ENCODE measurements at regions not wholly inside any gene's neighbourhood (a gene's known extent, or its start where the extent isn't known, plus 50 kb on each side); places are given as distances from the start of the nearest gene placed in this dataset.

DNA sequence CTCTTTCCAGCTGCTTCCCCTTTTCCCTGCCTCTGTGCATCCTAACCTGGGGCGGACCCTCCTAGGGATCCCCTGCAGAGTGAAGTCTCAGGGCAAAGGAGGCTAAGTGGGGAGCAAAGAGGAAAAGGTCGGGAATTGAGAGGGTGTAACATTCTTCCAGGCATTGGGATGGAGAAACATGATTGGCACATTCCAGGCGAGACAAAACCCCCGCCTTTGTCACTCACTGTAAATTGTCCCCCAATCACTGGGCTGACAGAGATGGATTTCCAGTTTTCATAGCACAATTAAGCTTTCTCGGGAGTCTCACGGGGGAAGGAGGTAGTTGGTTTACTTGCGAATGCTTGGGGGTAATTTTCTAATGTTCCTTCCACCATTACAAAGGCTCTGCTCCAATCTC is 74.9 kb downstream of the MIAT start:
- DNase-seq = no peak

DNA sequence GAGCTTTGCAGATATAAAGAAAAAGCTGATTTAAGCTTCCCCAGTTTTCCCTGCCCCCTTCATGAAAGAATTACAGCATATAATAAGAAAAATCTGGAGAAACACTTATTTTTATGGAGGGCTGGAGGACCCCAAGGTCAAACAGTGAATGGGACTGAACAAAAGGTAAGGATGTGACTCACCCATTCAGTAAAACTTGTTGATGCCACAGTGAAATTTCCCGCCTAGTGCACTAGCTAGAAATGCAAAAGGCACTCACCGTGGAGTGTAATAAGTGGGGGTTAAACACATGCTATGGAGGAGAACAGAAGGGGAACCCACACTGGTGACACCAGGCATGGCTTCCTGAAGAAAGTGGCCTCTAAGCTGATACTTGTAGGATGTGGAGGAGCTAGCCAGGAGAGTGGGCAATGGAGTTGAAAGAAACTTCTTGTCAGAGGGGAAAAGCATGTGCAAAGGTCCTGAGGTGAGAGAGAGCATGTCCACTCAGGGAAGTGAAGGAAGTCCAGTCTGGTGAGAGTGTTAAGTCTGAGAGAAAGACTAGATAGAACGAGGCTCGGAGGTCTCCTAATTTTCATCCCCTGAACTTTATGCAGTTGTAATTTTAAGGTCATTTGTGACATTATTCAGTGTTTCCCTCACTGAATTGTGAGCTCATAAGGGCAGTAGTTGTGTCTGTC is 77.1 kb downstream of the MIAT start:
- DNase-seq = no peak

DNA sequence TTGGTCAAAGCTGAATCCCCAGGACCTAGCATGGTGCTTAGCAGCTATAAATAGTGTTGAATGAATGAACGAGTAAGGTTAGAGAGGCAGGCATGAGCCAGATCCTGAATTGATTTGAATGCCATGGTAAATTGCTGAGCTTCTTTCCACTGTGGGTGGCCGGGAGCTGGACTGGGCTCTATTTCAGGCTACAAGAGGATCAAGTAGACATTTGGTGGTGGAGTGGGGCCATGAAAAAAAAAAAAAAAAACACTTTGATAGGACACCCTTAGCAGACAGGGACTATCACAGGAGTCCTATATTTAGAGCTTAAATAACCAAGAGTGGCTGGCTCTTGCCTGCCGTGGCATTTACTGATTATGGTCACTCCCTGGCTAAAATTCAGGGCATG is 77.6 kb downstream of the MIAT start:
- no peak for DNase-seq

DNA sequence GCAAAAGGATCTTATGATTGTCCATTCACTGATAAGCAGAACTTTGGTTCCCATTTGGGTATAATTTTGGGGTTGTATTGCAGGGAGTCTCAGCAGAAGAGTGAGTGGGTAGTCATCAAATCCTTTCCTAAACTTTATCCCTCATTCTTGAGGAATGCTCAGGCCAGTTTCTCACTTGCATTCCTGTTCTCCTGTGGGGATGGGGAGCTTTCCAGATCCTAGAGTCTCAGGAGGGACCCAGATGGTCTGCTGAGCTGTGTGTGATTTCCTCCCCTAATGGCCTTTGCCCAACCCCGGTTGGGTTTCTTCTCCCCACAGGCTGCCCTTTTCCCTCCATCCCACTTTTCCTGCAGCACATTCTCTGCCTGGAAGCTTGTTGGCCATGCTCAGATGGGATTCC is 79.9 kb downstream of the MIAT start:
- no peak for DNase-seq

DNA sequence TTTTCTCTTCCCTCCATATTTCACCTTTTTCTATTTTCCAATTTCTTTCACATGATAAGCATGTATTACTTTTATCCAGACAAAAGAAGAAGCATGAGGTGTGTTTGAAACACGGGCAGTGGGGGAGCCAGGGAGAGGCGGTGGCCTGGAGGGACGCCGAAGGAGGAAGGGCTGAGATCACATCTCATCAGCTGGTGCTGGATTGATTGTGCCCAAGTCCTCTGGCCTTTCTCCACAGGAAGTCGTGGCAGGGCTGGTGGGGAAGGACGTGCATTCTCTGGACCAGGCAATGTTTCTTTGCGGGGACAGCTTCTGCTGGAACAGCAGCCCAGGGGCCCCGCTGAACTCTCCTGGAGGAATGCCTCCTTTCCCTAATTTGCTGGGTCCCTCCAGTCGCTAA is 82.9 kb downstream of the MIAT start:
- DNase-seq = no peak

DNA sequence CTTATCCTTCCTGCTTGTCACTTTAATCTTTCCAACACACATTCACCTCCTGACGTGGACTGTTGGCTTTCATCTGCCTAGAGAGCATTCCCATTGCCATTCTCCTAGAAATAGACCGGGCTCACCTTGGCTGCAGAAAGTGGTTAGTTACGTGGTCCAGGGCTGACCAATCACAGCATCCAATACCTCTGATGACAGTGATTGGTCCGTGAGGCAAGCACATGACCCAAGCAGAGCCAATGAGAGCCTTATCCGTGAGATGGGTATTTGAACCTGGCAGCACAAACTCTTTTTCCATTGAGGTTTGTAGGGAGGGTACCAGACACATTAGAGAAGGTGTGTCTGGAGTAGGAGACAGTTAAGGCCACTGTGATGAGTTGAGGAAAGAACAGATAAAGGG is 85.8 kb downstream of the MIAT start:
- no peak for DNase-seq

DNA sequence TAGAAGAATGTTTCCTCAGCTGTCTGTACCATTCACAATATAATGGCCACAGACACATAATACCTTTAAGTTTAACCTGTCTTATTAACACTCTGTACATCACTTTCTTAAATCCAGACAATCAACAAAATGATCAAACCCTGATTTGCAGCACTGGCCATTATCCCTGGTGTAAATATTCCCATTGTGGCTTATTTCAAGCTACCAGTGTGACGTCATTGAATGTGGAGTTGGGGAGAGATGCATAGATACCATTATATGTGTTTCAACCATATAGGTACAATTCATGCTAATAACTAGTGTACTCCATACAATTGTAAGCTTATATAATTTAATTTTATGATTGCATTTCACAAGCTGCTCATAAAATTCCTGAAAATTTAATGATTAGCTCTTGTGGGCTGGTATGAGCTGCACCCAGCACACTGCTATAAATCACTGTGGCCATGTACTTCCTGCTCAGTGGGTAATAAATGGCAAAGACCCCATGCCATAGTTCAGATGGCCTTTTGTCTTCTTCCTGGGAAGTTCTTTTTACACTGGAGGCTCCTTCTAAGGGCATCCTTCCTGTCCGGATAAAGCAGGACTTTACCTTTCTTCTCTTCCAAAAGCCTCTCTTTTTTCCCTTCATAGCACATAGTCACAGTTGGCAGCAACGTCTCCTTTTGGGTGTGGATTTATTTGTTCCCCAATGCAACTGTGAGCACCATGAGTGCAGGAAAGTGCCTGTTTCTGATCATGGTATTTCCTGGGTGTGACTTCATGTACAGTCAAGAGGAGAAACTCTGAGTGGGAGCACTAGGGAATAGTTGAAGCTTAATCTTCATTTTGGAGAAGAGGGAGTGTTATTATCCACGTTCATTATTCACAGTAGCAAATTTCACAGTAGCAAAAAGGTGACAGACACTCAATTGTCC is 87.8 kb downstream of the MIAT start:
- DNase-seq = no peak

DNA sequence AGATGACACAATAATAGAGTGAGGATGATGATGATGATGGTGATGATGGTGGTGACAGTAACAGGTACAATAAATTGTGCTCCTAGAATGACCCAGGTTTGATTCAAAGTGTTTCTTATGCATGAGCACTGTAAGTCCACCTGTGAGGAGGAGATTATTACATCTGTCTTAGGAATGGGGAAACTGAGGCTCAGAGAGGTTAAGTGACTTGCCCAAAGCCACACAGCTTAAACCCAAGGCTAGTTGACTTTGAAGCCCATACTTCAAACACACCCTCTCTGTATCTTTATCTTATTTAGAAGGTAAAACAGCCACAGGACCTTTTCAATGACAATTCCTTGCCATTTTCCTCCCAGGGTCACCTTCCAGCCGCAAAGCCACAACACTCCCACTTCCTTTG is 88.9 kb downstream of the MIAT start:
- DNase-seq = no peak

DNA sequence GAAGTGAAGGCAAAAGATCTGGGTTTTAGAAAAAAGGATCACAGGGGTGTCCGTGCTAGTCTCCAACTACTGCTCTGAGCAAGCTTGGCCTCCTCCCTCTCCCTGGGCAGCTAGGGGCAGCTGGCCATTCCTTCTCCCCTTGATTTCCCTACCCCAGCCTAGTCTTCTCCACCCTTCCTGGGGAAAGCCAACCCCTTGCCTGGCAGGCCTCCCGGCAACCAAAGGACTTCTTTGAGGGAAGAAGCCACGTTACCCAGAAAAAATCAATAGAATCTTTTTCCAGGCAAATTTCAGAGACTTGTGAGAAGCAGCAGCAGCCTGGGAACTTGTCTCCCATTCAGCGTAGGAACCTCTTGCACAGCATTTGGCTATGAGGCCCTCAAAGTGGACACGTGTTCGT is 91.5 kb downstream of the MIAT start:
- DNase-seq = no peak

DNA sequence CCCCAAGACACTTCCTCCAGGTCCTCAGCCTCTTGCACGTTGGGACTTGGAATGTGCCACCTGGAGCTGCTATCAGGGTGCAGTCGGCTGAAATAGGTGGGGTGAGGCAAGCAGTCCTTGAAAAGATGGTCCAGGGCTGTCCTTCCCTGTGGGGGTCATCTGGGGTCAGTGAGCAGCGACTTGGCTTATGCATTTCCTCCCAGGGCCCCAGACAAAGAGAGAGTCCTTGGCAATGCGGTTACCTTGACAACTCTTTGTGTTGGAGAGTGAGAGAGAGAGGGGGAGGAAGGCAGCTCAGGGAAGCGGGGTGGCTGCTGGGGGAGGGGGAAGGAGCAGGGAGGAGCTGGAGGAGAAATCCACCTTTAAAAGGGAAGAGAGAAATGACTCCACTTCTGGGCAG is 93.8 kb downstream of the MIAT start:
- DNase-seq = no peak

DNA sequence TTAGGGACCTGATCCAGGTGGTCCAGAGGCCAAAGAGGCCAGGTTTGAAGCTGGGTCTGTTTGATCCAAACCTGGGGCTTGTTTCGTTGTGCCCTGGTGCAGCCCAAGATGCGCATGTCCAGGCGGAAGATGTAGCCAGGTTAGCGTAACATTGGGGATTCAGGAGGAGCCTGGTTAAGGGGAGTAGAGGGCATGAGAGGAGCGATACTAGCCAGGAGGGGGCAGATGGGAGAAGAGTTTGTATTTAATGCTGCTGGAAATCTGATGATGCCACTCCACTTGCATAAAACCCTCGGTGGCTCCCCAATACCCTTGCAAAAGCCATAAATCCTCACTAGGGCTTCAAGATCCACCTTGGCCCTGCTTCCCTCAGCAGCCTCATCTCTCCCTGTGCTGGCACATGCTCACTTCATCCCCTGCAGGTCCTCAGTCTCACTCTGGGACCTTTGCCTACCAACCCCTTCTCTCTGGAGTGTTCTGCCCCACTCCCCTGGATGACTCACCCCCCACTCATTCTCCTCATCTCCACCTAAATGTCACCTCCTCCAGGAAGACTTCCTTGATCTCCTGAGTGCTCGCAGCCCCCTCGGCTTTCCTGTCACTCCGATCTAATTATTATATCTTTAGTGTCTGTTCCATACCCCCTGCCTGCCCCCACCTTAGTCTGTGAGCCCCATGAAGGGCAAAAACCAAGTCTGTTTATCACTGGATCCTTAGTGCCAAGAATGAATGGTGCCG is 95.9 kb downstream of the MIAT start:
- DNase-seq = no peak

DNA sequence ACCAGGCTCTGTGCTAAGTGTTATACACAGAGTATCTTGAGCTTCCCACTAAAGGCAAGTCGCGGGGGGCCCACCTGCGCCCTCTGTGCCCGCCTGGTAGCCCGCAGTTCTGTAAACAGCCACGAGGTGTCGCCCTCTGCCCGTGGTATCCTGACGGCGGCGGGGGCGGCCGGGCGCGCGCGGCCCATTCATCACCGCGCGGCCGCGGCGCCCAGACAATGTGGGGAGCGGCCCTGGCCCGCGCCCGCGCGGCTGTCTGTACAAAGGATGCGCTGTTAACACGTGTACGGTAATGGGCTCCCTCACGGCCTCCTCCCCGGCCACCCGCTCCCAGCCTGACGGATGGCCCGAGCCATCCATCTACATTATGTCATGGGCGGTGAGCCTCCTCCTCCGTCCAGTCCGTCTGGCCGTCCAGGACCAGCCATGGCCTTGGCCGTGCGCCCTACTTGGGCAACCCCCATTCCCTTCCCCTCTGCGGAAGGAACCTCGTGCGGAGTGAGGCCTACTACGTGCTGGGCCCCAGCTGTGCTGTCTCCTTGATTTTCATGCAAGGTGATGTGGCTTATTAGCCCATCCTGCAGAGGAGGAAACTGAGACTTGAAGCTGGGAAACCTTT is 99.4 kb downstream of the MIAT start:
- DNase-seq = peak in 1 of 2 donors; percentile 41

DNA sequence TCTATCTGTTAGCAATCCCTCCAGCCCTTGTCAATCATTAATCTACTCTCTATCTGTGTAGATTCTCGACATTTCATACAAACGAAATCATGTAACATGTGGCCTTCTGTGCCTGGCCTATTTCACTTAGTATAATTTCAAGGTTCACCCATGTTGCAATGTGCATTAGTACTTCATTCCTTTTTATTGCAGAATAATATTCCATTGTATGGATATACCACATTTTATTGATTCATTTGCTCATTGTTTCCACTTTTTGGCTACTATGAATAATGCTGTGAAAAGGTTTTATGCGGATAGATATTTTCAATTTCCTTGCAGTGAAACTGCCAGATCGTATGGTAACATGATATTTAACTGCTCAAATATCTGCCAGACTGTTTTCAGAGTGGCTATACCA is 100.1 kb downstream of the MIAT start:
- DNase-seq = no peak

DNA sequence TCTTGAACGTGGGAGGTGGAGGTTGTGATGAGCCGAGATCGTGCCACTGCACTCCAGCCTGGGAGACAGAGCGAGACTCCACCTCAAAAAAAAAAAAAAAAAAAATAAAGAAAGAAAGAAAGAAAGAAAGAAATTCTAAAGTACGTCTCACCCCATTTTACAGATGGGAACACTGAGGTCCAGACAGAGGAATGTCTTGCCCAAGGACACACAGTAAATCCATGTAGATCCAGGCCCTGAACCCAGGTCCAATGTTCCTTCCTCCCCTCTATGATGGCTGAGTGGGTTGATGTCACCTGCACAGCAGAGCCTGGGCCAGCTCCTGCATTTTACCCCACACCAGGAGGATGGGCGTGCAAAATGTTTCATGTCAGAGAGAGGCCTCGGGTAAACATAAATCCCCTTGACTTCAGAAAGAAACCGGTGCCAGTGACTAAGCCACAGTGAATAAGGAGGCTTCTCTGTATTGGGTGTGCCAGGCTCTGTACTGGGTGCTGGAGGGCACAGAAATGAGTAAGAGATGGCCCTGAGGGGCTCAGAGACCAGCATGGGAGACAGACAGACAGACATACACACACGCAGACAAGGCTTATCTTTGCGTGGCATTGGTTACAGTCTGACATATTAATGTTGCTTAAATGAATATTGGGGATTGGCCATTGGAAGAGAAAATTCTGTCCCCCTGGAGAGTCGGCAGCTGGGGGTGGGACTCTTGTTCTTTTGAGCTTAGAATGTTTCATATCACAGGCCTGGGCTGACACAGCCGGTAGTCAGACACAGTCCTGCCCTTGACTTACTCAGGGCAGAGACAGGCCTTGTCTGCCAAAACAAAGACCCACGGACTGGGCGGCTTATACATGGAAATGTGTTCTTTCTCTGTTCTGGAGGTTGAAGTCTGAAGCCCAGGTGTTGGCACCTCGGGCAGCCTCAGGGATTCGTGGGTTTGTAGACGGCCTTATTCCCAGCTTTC is 105.4 kb downstream of the MIAT start:
- DNase-seq = no peak

DNA sequence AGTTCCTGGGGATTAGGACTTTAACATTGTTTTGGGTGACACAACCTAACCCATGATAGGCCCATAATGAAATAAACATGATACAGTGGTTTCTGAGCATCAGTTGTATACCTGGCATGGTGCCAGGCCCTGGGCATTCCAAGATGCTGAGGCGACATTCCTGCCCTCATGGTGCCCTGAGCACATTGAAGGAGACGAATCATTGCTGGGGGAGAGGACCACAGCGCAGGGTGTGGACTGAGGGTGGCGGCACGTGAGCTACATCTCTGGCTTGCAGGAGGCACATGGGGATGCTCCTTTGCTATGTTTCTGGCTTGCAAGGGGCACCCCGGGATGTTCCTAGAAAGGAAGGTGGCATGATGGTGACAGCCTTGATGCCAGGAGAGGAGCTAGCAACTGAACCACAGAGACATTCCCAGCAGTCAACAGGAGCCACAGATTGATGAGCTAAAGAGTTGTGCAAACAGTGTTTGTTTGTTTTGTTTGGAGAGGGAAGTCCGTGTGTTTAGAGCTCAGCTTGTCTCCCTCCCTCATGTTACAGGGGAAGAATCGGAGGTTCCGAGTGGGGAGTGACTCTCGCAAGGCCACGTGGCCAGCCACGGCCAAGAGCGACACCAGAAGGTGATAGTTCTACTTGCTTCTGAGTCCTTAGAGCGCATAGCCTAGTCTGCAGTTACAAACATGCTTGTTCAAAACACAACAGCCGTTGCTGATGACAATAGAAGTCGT is 106.4 kb downstream of the MIAT start:
- no peak for DNase-seq

DNA sequence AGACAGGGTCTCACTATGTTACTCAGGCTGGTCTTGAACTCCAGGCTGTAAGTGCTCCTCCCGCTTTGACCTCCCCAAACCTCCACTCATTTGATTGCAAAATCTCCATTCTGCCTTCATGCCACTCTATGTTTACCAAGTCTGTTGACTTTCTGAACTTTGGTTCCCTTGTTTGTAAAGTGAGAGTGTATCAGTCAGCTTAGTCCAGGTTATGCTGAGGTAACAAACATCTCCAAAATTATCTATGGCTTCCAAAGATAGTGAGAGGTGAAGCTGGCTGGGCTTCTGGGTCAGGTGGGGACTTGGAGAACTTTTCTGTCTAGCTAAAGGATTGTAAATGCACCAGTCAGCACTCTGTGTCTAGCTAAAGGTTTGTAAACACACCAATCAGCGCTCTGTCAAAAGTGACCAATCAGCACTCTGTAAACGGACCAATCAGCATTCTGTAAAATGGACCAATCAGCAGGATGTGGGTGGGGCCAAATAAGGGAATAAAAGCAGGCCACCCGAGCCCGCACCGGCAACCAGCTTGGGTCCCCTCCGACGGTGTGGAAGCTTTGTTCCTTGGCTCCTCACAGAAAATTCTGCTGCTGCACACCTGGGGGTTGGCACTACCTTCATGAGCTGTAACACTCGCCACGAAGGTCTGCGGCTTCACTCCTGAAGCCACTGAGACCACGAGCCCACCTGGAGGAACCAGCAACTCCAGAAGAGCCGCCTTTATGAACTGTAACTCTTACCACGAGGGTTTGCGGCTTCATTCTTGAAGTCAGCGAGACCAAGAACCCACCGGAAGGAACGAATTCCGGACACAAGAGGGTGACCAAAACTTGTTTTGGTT is 109.3 kb downstream of the MIAT start:
- DNase-seq = no peak

DNA sequence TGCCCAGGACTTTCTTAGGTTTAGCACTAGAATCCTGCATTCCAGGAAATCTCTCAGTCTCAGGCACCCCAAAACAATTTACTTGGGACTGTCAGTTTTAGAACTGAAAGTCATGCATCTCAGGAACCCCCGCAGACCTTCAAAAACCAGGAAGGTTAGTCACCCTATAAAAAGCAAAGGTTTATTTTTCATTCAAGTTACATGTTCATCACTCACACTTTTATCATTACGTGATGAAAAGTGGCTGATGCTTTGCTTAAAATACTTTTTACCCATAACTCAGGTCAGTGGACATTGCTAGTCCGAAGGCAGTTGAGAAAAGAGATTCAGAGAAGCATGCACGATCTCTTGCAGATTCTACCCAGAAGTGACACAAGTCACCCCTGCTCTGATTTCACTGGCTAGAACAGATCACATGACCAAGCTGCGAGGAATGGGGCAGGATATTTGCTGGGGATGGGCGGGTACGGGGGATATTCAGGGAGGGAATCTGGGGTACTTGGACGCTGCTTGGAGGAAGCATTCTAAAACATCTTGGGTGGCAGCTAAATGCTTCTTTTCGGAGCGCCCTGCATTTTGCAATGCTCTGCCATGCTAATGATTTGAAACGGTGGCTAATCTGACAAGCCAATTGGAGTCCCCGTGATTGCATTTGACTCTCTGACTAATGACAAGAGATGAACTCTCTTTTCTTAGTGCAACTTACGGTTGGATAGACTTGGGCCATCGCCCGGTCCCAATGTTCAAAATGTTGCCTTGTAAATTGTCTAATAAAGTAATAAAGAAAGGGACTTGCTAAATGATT is 110.2 kb downstream of the MIAT start:
- DNase-seq = no peak

DNA sequence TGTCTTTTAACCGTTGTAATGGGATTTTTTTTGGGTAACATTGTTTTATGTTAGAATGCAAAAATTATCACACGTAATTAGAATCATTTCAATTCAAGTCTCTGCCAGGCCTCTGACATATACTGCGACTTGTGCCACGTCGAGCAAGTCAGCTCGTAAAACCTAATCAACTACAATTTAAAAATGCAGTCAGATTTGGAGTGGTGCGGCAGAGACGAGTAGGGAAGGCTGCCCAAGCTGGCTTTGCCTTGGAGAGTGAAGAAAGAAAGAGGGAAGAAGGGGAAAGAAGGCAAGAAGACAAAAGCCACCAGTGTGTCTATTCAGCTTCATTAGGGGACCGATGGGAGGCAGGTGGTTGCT is 110.7 kb downstream of the MIAT start:
- no peak for DNase-seq

DNA sequence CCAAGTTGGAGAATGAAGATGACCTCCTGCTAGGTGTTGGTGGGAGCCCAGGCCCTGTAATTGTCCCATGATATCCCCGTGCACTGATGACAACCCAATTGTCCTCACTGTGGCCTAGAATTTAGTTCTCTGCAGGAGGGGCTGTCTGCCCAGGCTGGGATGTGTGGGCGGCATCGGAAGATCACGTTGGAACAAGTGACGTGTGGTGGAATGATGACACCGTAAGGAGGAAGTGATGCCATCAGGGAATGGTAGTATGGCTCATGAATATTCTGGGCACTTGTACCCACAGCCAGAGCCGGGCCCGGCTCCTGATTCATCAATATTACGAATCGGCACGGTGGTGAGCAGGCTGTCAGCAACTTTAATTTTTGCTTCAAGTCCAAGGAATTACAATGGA is 111.6 kb downstream of the MIAT start:
- no peak for DNase-seq

DNA sequence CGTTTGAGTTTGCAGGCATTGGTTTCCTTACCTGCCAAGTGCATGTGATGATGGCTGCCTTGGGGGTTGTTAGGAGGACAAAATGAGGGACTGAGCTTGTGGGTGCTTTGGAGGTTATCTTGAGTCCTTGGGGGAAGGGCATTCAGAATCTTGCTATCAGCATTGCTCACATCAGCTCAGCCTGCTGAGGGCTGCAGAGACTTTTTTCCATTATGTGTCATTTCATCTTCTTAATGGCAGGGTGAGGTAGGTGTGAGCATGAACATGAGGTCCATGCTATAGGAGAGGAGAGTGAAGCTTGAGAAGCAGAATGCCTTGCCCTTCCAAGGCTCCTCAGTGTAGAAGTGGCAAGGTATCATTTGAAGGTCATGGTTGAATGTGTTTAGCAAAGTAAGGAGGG is 112.3 kb downstream of the MIAT start:
- DNase-seq = no peak

Data from activated CD4-positive, alpha-beta T cell treated with anti-CD3 and anti-CD28 coated beads for 4 hours (primary cell).